Ascending aorta (tissue), 2 donors: ENCODE measurements at regions not wholly inside any gene's neighbourhood (a gene's known extent, or its start where the extent isn't known, plus 50 kb on each side); places are given as distances from the start of the nearest gene placed in this dataset.

Source experiments
- DNase-seq, 2 donors: peaks; one replicate each; pipeline ENCODE4 v3.0.0-alpha.2; 2019; ENCODE audit warnings: low spot score in 2 of 2
- H3K27ac ChIP-seq, 2 donors: fragments of 200-600 bp; sonication (generic); one replicate each; pipeline ENCODE4 v1.5.1; 2016 to 2017; ENCODE audit warnings: mild to moderate bottlenecking in 1 of 2
- H3K27me3 ChIP-seq: fragments of 200-600 bp; sonication (generic); one replicate; pipeline ENCODE4 v1.5.1; 2017
- H3K36me3 ChIP-seq, 2 donors: fragments of 200-600 bp; sonication (generic); one replicate each; pipeline ENCODE4 v1.5.1; 2016
- H3K4me1 ChIP-seq, 2 donors: fragments of 200-600 bp; sonication (generic); one replicate each; pipeline ENCODE4 v1.5.1; 2016 to 2017; ENCODE audit warnings: mild to moderate bottlenecking in 1 of 2
- H3K4me3 ChIP-seq, 2 donors: fragments of 200-600 bp; sonication (generic); one replicate each; pipeline ENCODE4 v1.5.1; 2016 to 2017; ENCODE audit warnings: mild to moderate bottlenecking in 1 of 2
- H3K9me3 ChIP-seq, 2 donors: fragments of 200-600 bp; sonication (generic); one replicate each; pipeline ENCODE4 v1.5.1; 2016
- CTCF ChIP-seq, 3 experiments: fragments of 200-600 bp in 2 of 3; fragments of 450-650 bp in 1 of 3; sonication (generic) in 2 of 3; IDR thresholded peaks; one replicate each; pipeline ENCODE4 v1.5.1; 2016 to 2019; ENCODE audit warnings: antibody characterized with exemption in 3 of 3, mild to moderate bottlenecking in 1 of 3, moderate library complexity in 1 of 3
- intact Hi-C: fragments of 100-400 bp; cut with DNase I; formaldehyde crosslinking; loops from one replicate; pipeline ENCODE4 v1.15.1; 2023

- H3K27ac ChIP-seq, result no peak overlapping the region
- TF ChIP-seq CTCF (IDR thresholded peaks at IDR 0.05), result no peak
- no peak overlapping the region for H3K4me3 ChIP-seq
- H3K4me1 ChIP-seq, result no peaks in the 10 kb centered on the region
- DNase-seq, result no peak
- no peaks in the 10 kb centered on the region for H3K36me3 ChIP-seq
- no peaks in the 10 kb centered on the region for H3K27me3 ChIP-seq
- H3K9me3 ChIP-seq, result no peaks in the 10 kb centered on the region
- intact Hi-C loops, result no loop called here
Measured at GRCh38 chr11:110873975-110874374, 161.7 kb upstream of the ARHGAP20 start.

GRCh38 chr11:110870816-110871522 lies 158.7 kb upstream of the ARHGAP20 start:
- Histone ChIP-seq H3K9me3 (no peaks in the 10 kb centered on the region), H3K36me3 (no peaks in the 10 kb centered on the region), H3K27ac (no peak overlapping the region), H3K4me1 (no peaks in the 10 kb centered on the region), H3K27me3 (no peaks in the 10 kb centered on the region), H3K4me3 (no peak overlapping the region)
- DNase-seq, result no peak
- TF ChIP-seq CTCF (IDR thresholded peaks at IDR 0.05), result no peak
- intact Hi-C loops, result no loop called here

GRCh38 chr11:110867951-110868350 lies 155.7 kb upstream of the ARHGAP20 start:
- Histone ChIP-seq H3K4me3 (no peak overlapping the region), H3K36me3 (no peaks in the 10 kb centered on the region), H3K27ac (no peak overlapping the region), H3K4me1 (no peaks in the 10 kb centered on the region), H3K27me3 (no peaks in the 10 kb centered on the region), H3K9me3 (no peaks in the 10 kb centered on the region)
- DNase-seq, result no peak
- intact Hi-C loops, result no loop called here
- no peak for TF ChIP-seq CTCF (IDR thresholded peaks at IDR 0.05)

GRCh38 chr11:110866081-110866480 lies 153.8 kb upstream of the ARHGAP20 start:
- H3K4me3 ChIP-seq, result no peak overlapping the region
- no peaks in the 10 kb centered on the region for H3K4me1 ChIP-seq
- H3K27me3 ChIP-seq, result no peaks in the 10 kb centered on the region
- H3K36me3 ChIP-seq, result no peaks in the 10 kb centered on the region
- intact Hi-C loops, result no loop called here
- no peaks in the 10 kb centered on the region for H3K9me3 ChIP-seq
- no peak overlapping the region for H3K27ac ChIP-seq
- no peak for DNase-seq
- no peak for TF ChIP-seq CTCF (IDR thresholded peaks at IDR 0.05)

GRCh38 chr11:110862407-110862806 lies 150.2 kb upstream of the ARHGAP20 start:
- Histone ChIP-seq H3K4me3 (no peak overlapping the region), H3K4me1 (no peaks in the 10 kb centered on the region), H3K36me3 (no peaks in the 10 kb centered on the region), H3K27me3 (no peaks in the 10 kb centered on the region), H3K9me3 (no peaks in the 10 kb centered on the region), H3K27ac (no peak overlapping the region)
- TF ChIP-seq CTCF (IDR thresholded peaks at IDR 0.05), result no peak
- intact Hi-C loops, result no loop called here
- no peak for DNase-seq

GRCh38 chr11:110860461-110860860 lies 148.2 kb upstream of the ARHGAP20 start:
- Histone ChIP-seq H3K36me3 (no peaks in the 10 kb centered on the region), H3K4me3 (no peak overlapping the region), H3K9me3 (no peaks in the 10 kb centered on the region), H3K27me3 (no peaks in the 10 kb centered on the region), H3K4me1 (no peaks in the 10 kb centered on the region), H3K27ac (no peak overlapping the region)
- no peak for DNase-seq
- TF ChIP-seq CTCF (IDR thresholded peaks at IDR 0.05), result no peak
- intact Hi-C loops, result no loop called here
